PC-9 (cell line): ENCODE measurements at regions not wholly inside any gene's neighbourhood (a gene's known extent, or its start where the extent isn't known, plus 50 kb on each side); places are given as distances from the start of the nearest gene placed in this dataset.

Source experiments
- CTCF ChIP-seq: fragments of 200-600 bp; sonication (generic); conservative IDR thresholded peaks from 2 replicates; pipeline ENCODE4 v1.6.1; 2017; ENCODE audit warnings: mixed run types, antibody characterized with exemption, mild to moderate bottlenecking, moderate library complexity
- EZH2 ChIP-seq: fragments of 200-600 bp; sonication (generic); IDR thresholded peaks from 2 replicates; pipeline ENCODE4 v1.8.0; 2017; ENCODE audit warnings: antibody characterized with exemption, low read depth

DNA sequence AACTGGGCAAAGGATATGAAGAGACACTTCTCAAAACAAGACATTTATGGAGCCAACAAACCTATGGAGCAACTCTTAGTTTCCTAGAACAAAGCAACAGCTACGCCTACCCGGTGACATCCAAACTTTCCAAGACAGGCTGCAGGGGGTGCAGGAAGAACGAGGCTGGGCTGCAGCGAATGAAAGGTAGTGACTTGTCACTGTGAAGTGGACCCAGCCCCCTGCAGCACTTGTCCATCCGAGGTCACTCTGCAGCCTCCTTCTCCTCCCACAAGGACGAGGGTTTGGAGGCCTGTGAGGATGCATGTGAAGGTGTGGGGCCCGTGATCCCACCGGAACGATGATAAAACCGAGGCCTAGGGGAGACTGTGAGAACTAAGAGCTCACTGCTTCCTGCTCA, 192.6 kb upstream of the RPL38 start:
- no peak for TF ChIP-seq CTCF
- TF ChIP-seq EZH2, result no peak
